AG04450 (cell line): ENCODE measurements at regions not wholly inside any gene's neighbourhood (a gene's known extent, or its start where the extent isn't known, plus 50 kb on each side); places are given as distances from the start of the nearest gene placed in this dataset.

Source experiments
- CTCF ChIA-PET: fragments of 300-600, 350-600 bp; formaldehyde crosslinking; extraction: SDS; loops from one replicate; lab custom pipeline; 2022; ENCODE audit warnings: antibody characterized with exemption, inconsistent platforms; lab: Charles Lee
- POLR2A ChIA-PET: fragments of 350-600 bp; formaldehyde crosslinking; extraction: SDS; loops from one replicate; lab custom pipeline; 2021; ENCODE audit warnings: antibody characterized with exemption, inconsistent platforms; lab: Yijun Ruan, JAX
- DNase-seq: peaks from one replicate; pipeline ENCODE4 v3.0.0-alpha.2; 2011; ENCODE audit warnings: low read depth, low spot score
- H3K27ac ChIP-seq: one replicate; pipeline ENCODE4 v1.5.1; 2012; ENCODE audit warnings: low read depth, low read length, control low read depth
- H3K27me3 ChIP-seq: one replicate; pipeline ENCODE4 v1.6.0; 2012; ENCODE audit warnings: low read length; ENCODE audit not compliant: control insufficient read depth, insufficient read depth
- H3K4me3 ChIP-seq: 2 replicates; pipeline ENCODE4 v1.5.1; 2011; ENCODE audit warnings: mild to moderate bottlenecking, low read depth, low read length, control low read depth
- H3K9me3 ChIP-seq: 2 replicates; pipeline ENCODE4 v1.5.1; 2012; ENCODE audit warnings: low read length; ENCODE audit not compliant: control insufficient read depth, insufficient read depth
- CTCF ChIP-seq: IDR thresholded peaks from 2 replicates; pipeline ENCODE4 v1.5.1; 2011; ENCODE audit warnings: low read depth, low read length, control low read depth, inconsistent platforms

DNA sequence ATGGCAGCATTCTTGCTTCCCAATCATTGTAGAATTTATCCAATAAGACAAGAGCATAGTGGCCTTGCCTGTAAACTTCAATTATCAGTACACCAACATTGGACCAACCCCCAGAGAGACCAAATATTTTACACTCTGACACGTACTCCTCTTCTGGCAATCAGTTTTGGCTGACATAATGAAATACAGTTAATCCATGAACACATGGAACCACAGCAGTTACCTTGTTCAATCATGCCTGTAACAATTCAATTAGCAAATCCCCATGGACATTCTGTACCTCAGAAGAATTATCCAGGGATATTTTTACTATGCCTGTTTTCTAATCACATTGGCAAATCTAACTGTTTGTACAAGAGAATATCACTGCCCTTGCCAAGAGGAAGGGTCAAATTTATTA, 2162.0 kb downstream of the MRPL39 start:
- POLR2A ChIA-PET = no interaction called here
- no peak for TF ChIP-seq CTCF
- Histone ChIP-seq H3K27ac (no peak overlapping the region), H3K4me3 (no peak overlapping the region), H3K27me3 (no peaks in the 10 kb centered on the region), H3K9me3 (peaks cover 3% of the 10 kb centered on the region; the same call in 1 of the 2 replicates)
- no peak for DNase-seq
- CTCF ChIA-PET = no interaction called here

GRCh38 chr21:23438081-23438480, 2169.2 kb downstream of the MRPL39 start:
- ChIA-PET CTCF (no interaction called here), POLR2A (no interaction called here)
- H3K27me3 ChIP-seq = no peaks in the 10 kb centered on the region
- TF ChIP-seq CTCF = no peak
- H3K9me3 ChIP-seq = peaks cover 5% of the 10 kb centered on the region
- no peak for DNase-seq
- no peak overlapping the region for H3K27ac ChIP-seq
- no peak overlapping the region for H3K4me3 ChIP-seq

DNA sequence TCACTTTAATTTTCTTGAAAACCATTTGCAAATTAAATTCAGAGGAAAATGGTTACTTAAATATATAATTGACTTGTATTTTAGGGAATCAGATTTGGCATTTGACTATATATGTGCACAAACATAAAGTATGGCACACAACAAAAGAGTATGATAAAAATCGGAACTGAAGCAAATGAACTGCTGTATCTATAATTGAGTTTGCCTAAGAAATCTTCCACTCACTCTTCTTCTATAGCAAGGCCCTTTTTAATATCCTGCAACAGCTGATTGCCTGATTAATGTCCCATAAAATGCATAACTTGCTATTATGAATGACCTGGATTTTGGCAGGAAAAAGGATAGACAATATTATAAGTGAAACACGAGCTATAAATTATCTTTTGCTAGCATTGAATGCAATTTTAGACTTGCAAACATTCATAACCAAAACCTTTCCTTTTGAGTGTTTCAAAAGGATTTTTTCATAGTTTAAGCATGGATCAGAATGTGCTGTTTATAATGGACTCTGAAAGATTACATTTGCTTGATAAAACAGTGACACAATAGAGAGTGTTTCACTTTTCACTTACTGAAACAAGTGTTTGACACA, 2204.3 kb downstream of the MRPL39 start:
- H3K27ac ChIP-seq = no peak overlapping the region
- ChIA-PET CTCF (no interaction called here), POLR2A (no interaction called here)
- H3K27me3 ChIP-seq = no peaks in the 10 kb centered on the region
- H3K9me3 ChIP-seq = peaks cover 21% of the 10 kb centered on the region
- no peak overlapping the region for H3K4me3 ChIP-seq
- no peak for TF ChIP-seq CTCF
- DNase-seq = no peak

- no peak for DNase-seq
- POLR2A ChIA-PET = no interaction called here
- Histone ChIP-seq H3K27ac (no peak overlapping the region), H3K27me3 (no peaks in the 10 kb centered on the region), H3K4me3 (no peak overlapping the region), H3K9me3 (peaks cover 12% of the 10 kb centered on the region)
- CTCF ChIA-PET = no interaction called here
- no peak for TF ChIP-seq CTCF
These were observed 2206.0 kb downstream of the MRPL39 start for GRCh38 chr21:23401278-23401677.

- Histone ChIP-seq H3K4me3 (no peak overlapping the region), H3K27me3 (no peaks in the 10 kb centered on the region), H3K9me3 (peaks cover 8% of the 10 kb centered on the region), H3K27ac (no peak overlapping the region)
- ChIA-PET CTCF (no interaction called here), POLR2A (no interaction called here)
- TF ChIP-seq CTCF = no peak
- no peak for DNase-seq
These were observed 2208.6 kb downstream of the MRPL39 start for GRCh38 chr21:23398726-23399125.
